Glutamatergic neuron (in vitro differentiated cells): ENCODE measurements at regions not wholly inside any gene's neighbourhood (a gene's known extent, or its start where the extent isn't known, plus 50 kb on each side); places are given as distances from the start of the nearest gene placed in this dataset.

Source experiments
- DNase-seq: peaks from one replicate; pipeline ENCODE4 v3.0.0; 2022
- H3K27ac Mint-ChIP-seq: one replicate; pipeline ENCODE4 v1.8.0; 2020; ENCODE audit warnings: mild to moderate bottlenecking, mixed read lengths, inconsistent platforms; ENCODE audit not compliant: unreplicated experiment
- H3K27me3 Mint-ChIP-seq: one replicate; pipeline ENCODE4 v1.8.0; 2020; ENCODE audit warnings: mild to moderate bottlenecking, moderate library complexity, mixed read lengths, inconsistent platforms; ENCODE audit not compliant: unreplicated experiment
- H3K36me3 Mint-ChIP-seq: one replicate; pipeline ENCODE4 v1.8.0; 2020; ENCODE audit warnings: mild to moderate bottlenecking, mixed read lengths, inconsistent platforms; ENCODE audit not compliant: unreplicated experiment
- H3K4me1 Mint-ChIP-seq: one replicate; pipeline ENCODE4 v1.8.0; 2020; ENCODE audit warnings: mild to moderate bottlenecking, low read depth, mixed read lengths, inconsistent platforms; ENCODE audit not compliant: unreplicated experiment
- H3K4me3 Mint-ChIP-seq: one replicate; pipeline ENCODE4 v1.8.0; 2020; ENCODE audit warnings: mild to moderate bottlenecking, mixed read lengths, inconsistent platforms; ENCODE audit not compliant: unreplicated experiment
- H3K9me3 Mint-ChIP-seq: one replicate; pipeline ENCODE4 v1.8.0; 2020; ENCODE audit warnings: mild to moderate bottlenecking, moderate library complexity, mixed read lengths, inconsistent platforms; ENCODE audit not compliant: unreplicated experiment
- CTCF ChIP-seq: fragments of 200-600 bp; sonication (generic); IDR thresholded peaks from one replicate; pipeline ENCODE4 v1.5.0; 2021; ENCODE audit not compliant: partially characterized antibody, unreplicated experiment

DNA sequence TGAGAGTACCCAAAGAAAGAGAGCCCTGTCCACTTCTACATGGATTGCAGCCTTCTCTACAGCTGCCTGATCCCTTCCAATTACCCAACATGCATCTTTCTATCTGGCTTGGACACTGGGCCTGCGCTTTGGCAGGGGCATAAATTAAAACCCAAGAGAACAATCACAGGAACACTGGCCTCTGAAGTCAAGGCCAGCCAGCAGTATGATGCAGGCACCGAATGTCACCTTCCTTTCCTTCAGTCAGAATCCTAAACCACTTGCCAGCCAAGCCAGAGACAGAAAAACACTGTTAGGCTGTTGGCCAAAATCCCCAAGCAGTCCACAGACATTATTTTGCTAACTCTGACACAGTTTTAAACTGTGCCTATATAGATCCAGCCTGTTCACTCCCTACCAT, 113.7 kb downstream of the DUSP6 start:
- H3K27ac Mint-ChIP-seq, result no peak overlapping the region
- H3K4me3 Mint-ChIP-seq, result no peak overlapping the region
- no peaks in the 10 kb centered on the region for H3K36me3 Mint-ChIP-seq
- TF ChIP-seq CTCF, result no peak
- no peaks in the 10 kb centered on the region for H3K27me3 Mint-ChIP-seq
- DNase-seq, result no peak
- H3K4me1 Mint-ChIP-seq, result no peaks in the 10 kb centered on the region
- H3K9me3 Mint-ChIP-seq, result no peaks in the 10 kb centered on the region

GRCh38 chr12:89237763-89238162, 114.5 kb downstream of the DUSP6 start:
- Mint-ChIP-seq H3K4me1 (no peaks in the 10 kb centered on the region), H3K9me3 (no peaks in the 10 kb centered on the region), H3K27me3 (no peaks in the 10 kb centered on the region), H3K27ac (no peak overlapping the region), H3K36me3 (no peaks in the 10 kb centered on the region), H3K4me3 (no peak overlapping the region)
- no peak for TF ChIP-seq CTCF
- no peak for DNase-seq

GRCh38 chr12:89236748-89237383, 115.4 kb downstream of the DUSP6 start:
- H3K4me1 Mint-ChIP-seq, result no peaks in the 10 kb centered on the region
- H3K4me3 Mint-ChIP-seq, result no peak overlapping the region
- no peaks in the 10 kb centered on the region for H3K36me3 Mint-ChIP-seq
- no peak for TF ChIP-seq CTCF
- H3K9me3 Mint-ChIP-seq, result no peaks in the 10 kb centered on the region
- no peak overlapping the region for H3K27ac Mint-ChIP-seq
- H3K27me3 Mint-ChIP-seq, result no peaks in the 10 kb centered on the region
- DNase-seq, result no peak

DNA sequence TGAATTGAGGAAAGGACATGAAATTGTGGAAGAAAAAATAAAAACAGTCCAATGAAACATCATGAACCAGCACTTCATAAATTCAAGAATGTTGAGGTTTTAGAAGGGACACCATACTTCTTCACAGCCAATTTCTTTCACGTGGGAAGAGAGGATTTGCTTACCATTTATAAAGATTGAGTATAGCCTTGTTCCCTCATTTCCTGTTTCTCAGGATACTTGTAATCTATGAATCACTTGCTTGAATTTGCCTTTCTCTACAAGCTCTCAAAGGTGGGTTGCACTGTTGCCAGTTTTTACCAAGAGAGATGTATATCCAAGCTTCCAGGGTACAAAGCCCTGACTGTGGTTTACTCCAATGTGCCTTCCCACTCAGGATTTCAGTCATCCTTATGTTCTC, 116.1 kb downstream of the DUSP6 start:
- Mint-ChIP-seq H3K27ac (no peak overlapping the region), H3K27me3 (no peaks in the 10 kb centered on the region), H3K36me3 (no peaks in the 10 kb centered on the region)

More for the DNA sequence above, 116.1 kb downstream of the DUSP6 start:
- TF ChIP-seq CTCF, result no peak
- no peaks in the 10 kb centered on the region for H3K9me3 Mint-ChIP-seq
- DNase-seq, result no peak
- no peak overlapping the region for H3K4me3 Mint-ChIP-seq
- no peaks in the 10 kb centered on the region for H3K4me1 Mint-ChIP-seq
